ENCODE measurements at regions not wholly inside any gene's neighbourhood (a gene's known extent, or its start where the extent isn't known, plus 50 kb on each side); places are given as distances from the start of the nearest gene placed in this dataset.

DNA sequence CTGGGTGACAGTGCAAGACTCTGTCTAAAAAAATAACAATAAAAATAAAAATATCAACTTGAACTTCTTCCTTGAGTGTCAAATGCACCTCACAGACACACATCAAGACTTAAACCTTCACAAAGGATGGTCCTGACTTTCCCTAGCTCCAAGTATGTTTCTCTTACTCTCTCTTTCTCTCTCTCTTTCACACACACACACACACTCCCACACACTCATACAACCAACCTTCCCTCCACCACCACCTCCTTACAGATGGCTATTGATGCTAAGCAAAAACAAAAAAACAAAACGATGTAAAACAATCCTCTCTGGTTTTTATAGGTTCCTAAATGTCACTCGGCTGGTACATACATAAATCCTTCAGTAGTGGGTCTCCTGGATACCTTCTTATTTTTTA, 67.4 kb upstream of the ACVR2A start:
- TF ChIP-seq, protein P1, sequence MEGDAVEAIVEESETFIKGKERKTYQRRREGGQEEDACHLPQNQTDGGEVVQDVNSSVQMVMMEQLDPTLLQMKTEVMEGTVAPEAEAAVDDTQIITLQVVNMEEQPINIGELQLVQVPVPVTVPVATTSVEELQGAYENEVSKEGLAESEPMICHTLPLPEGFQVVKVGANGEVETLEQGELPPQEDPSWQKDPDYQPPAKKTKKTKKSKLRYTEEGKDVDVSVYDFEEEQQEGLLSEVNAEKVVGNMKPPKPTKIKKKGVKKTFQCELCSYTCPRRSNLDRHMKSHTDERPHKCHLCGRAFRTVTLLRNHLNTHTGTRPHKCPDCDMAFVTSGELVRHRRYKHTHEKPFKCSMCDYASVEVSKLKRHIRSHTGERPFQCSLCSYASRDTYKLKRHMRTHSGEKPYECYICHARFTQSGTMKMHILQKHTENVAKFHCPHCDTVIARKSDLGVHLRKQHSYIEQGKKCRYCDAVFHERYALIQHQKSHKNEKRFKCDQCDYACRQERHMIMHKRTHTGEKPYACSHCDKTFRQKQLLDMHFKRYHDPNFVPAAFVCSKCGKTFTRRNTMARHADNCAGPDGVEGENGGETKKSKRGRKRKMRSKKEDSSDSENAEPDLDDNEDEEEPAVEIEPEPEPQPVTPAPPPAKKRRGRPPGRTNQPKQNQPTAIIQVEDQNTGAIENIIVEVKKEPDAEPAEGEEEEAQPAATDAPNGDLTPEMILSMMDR (IDR thresholded peaks at IDR 0.05) = no peak
- TF ChIP-seq POLR2A (IDR thresholded peaks at IDR 0.05) = no peak
- no peak for TF ChIP-seq POLR2AphosphoS5 (IDR thresholded peaks at IDR 0.05)
- no peak for TF ChIP-seq EP300 (IDR thresholded peaks at IDR 0.05)

Data from suprapubic skin (tissue), 4 donors.